ENCODE measurements at regions not wholly inside any gene's neighbourhood (a gene's known extent, or its start where the extent isn't known, plus 50 kb on each side); places are given as distances from the start of the nearest gene placed in this dataset.

GRCh38 chr21:19246018-19246417 lies 842.4 kb upstream of the TMPRSS15 start:
- TF ChIP-seq YY1 (IDR thresholded peaks at IDR 0.05; ENCODE audit: insufficient read depth, insufficient read length), result no peak
- no peak for TF ChIP-seq ZNF274 (IDR thresholded peaks at IDR 0.05; ENCODE audit: low read depth, low read length)

Measured in NT2/D1 (cell line).